ENCODE measurements at regions not wholly inside any gene's neighbourhood (a gene's known extent, or its start where the extent isn't known, plus 50 kb on each side); places are given as distances from the start of the nearest gene placed in this dataset.

GRCh38 chr4:125070861-125071260 is 243.9 kb upstream of the FAT4 start:
- Histone ChIP-seq H3K9me3 (replicated peaks) (no peaks in the 10 kb centered on the region), H3K4me1 (peaks cover 7% of the 10 kb centered on the region), H3K27me3 (ENCODE audit: low read depth) (no peaks in the 10 kb centered on the region), H3K36me3 (no peaks in the 10 kb centered on the region), H3K4me3 (no peak overlapping the region), H3K27ac (replicated peaks) (no peak overlapping the region)
- intact Hi-C loops (cut with micrococcal nuclease): no loop called here
- no peak for DNase-seq
- TF ChIP-seq CTCF (IDR thresholded peaks at IDR 0.05; ENCODE audit: borderline replicate concordance): no peak

- Histone ChIP-seq H3K4me1 (no peaks in the 10 kb centered on the region), H3K27ac (replicated peaks) (no peak overlapping the region), H3K4me3 (no peak overlapping the region), H3K9me3 (replicated peaks) (no peaks in the 10 kb centered on the region), H3K36me3 (no peaks in the 10 kb centered on the region), H3K27me3 (ENCODE audit: low read depth) (no peaks in the 10 kb centered on the region)
- DNase-seq: no peak
- no peak for TF ChIP-seq CTCF (IDR thresholded peaks at IDR 0.05; ENCODE audit: borderline replicate concordance)
- intact Hi-C loops (cut with micrococcal nuclease): no loop called here
Observed at GRCh38 chr4:125062115-125063050, 252.4 kb upstream of the FAT4 start.

- Histone ChIP-seq H3K36me3 (no peaks in the 10 kb centered on the region), H3K27me3 (ENCODE audit: low read depth) (no peaks in the 10 kb centered on the region), H3K27ac (replicated peaks) (no peak overlapping the region), H3K4me1 (no peaks in the 10 kb centered on the region), H3K9me3 (replicated peaks) (no peaks in the 10 kb centered on the region), H3K4me3 (no peak overlapping the region)
- intact Hi-C loops (cut with micrococcal nuclease): no loop called here
- no peak for TF ChIP-seq CTCF (IDR thresholded peaks at IDR 0.05; ENCODE audit: borderline replicate concordance)
- DNase-seq: no peak
Observed at GRCh38 chr4:125060376-125060775, 254.4 kb upstream of the FAT4 start.

- H3K4me1 ChIP-seq: no peaks in the 10 kb centered on the region
- H3K9me3 ChIP-seq (replicated peaks): peaks cover 7% of the 10 kb centered on the region
- no peaks in the 10 kb centered on the region for H3K36me3 ChIP-seq
- intact Hi-C loops (cut with micrococcal nuclease): no loop called here
- no peaks in the 10 kb centered on the region for H3K27me3 ChIP-seq (ENCODE audit: low read depth)
- no peak for DNase-seq
- no peak overlapping the region for H3K4me3 ChIP-seq
- TF ChIP-seq CTCF (IDR thresholded peaks at IDR 0.05; ENCODE audit: borderline replicate concordance): no peak
- H3K27ac ChIP-seq (replicated peaks): no peak overlapping the region
Observed at GRCh38 chr4:125049711-125050110, 265.0 kb upstream of the FAT4 start.

GRCh38 chr4:125045311-125045710 is 269.4 kb upstream of the FAT4 start:
- no peak overlapping the region for H3K4me3 ChIP-seq
- no peaks in the 10 kb centered on the region for H3K4me1 ChIP-seq
- H3K36me3 ChIP-seq: no peaks in the 10 kb centered on the region
- TF ChIP-seq CTCF (IDR thresholded peaks at IDR 0.05; ENCODE audit: borderline replicate concordance): no peak
- no peaks in the 10 kb centered on the region for H3K27me3 ChIP-seq (ENCODE audit: low read depth)
- no peak overlapping the region for H3K27ac ChIP-seq (replicated peaks)
- intact Hi-C loops (cut with micrococcal nuclease): no loop called here
- peaks cover 7% of the 10 kb centered on the region for H3K9me3 ChIP-seq (replicated peaks)
- DNase-seq: no peak
